Naive thymus-derived CD4-positive, alpha-beta T cell (primary cell): ENCODE measurements at regions not wholly inside any gene's neighbourhood (a gene's known extent, or its start where the extent isn't known, plus 50 kb on each side); places are given as distances from the start of the nearest gene placed in this dataset.

Experiments
- ATAC-seq: fragments of 150-1000 bp; cut with Tn5 transposase; 2 replicates; pipeline ENCODE4 v1.10.0; 2021; ENCODE audit warnings: mild to moderate bottlenecking, moderate library complexity
- CTCF ChIA-PET: fragments of 350-600 bp; sonication (Branson Sonifier 250); formaldehyde crosslinking; loops from one replicate; lab custom pipeline; 2021; ENCODE audit warnings: antibody characterized with exemption; lab: Charles Lee
- POLR2A ChIA-PET: fragments of 350-600 bp; sonication (Branson Sonifier 250); formaldehyde crosslinking; loops from one replicate; lab custom pipeline; 2021; ENCODE audit warnings: antibody characterized with exemption, inconsistent platforms; lab: Charles Lee
- DNase-seq, 9 donors: peaks; one replicate each; pipeline versions ENCODE4 v3.0.0 to v3.0.0-alpha.2; 2020 to 2022; ENCODE audit warnings: mixed read lengths in 1 of 9
- H3K27ac ChIP-seq: one replicate; pipeline ENCODE4 v1.7.0; 2013; ENCODE audit warnings: mild to moderate bottlenecking, low read depth, low read length, moderate library complexity
- H3K27me3 ChIP-seq, 2 donors: one replicate each; pipeline ENCODE4 v1.7.0; 2013; ENCODE audit warnings: low read length in 2 of 2, mild to moderate bottlenecking in 2 of 2, moderate library complexity in 2 of 2; ENCODE audit not compliant: control insufficient read depth in 2 of 2, insufficient read depth in 2 of 2
- H3K36me3 ChIP-seq, 3 experiments: 1 replicate in 2 of 3; 2 replicates in 1 of 3; pipeline ENCODE4 v1.7.0; 2013; ENCODE audit warnings: low read length in 3 of 3, mild to moderate bottlenecking in 3 of 3, moderate library complexity in 1 of 3; ENCODE audit not compliant: insufficient read depth in 3 of 3, control insufficient read depth in 2 of 3
- H3K4me1 ChIP-seq, 2 donors: one replicate each; pipeline ENCODE4 v1.7.0; 2013; ENCODE audit warnings: low read length in 2 of 2, mild to moderate bottlenecking in 2 of 2, moderate library complexity in 1 of 2; ENCODE audit not compliant: control insufficient read depth in 2 of 2, insufficient read depth in 2 of 2
- H3K4me3 ChIP-seq: 2 replicates; pipeline ENCODE4 v1.7.0; 2013; ENCODE audit warnings: mild to moderate bottlenecking, low read length
- H3K9me3 ChIP-seq, 3 experiments: 1 replicate in 2 of 3; 2 replicates in 1 of 3; pipeline ENCODE4 v1.7.0; 2013; ENCODE audit warnings: low read length in 3 of 3; ENCODE audit not compliant: control insufficient read depth in 2 of 3
- H3K27ac Mint-ChIP-seq, 9 donors: one replicate each; pipeline ENCODE4 v1.8.0; 2020 to 2022; ENCODE audit warnings: mixed read lengths in 9 of 9, mild to moderate bottlenecking in 8 of 9, moderate library complexity in 5 of 9, inconsistent platforms in 2 of 9
- H3K27me3 Mint-ChIP-seq, 5 donors: one replicate each; pipeline ENCODE4 v1.8.0; 2021 to 2022; ENCODE audit warnings: mixed read lengths in 5 of 5, mild to moderate bottlenecking in 1 of 5
- H3K36me3 Mint-ChIP-seq, 5 donors: one replicate each; pipeline ENCODE4 v1.8.0; 2020 to 2022; ENCODE audit warnings: mixed read lengths in 5 of 5, mild to moderate bottlenecking in 3 of 5, inconsistent platforms in 1 of 5
- H3K4me1 Mint-ChIP-seq, 7 donors: one replicate each; pipeline ENCODE4 v1.8.0; 2020 to 2022; ENCODE audit warnings: mixed read lengths in 7 of 7, mild to moderate bottlenecking in 3 of 7, inconsistent platforms in 1 of 7
- H3K4me3 Mint-ChIP-seq, 10 donors: one replicate each; pipeline ENCODE4 v1.8.0; 2020 to 2022; ENCODE audit warnings: mild to moderate bottlenecking in 10 of 10, mixed read lengths in 10 of 10, moderate library complexity in 6 of 10, inconsistent platforms in 2 of 10
- H3K9me3 Mint-ChIP-seq, 11 donors: one replicate each; pipeline ENCODE4 v1.8.0; 2020 to 2022; ENCODE audit warnings: mixed read lengths in 11 of 11, mild to moderate bottlenecking in 4 of 11, inconsistent platforms in 1 of 11, moderate library complexity in 1 of 11
- intact Hi-C, 2 donors: fragments of 100-400 bp; cut with micrococcal nuclease; formaldehyde crosslinking; loops; one replicate each; pipeline ENCODE4 v1.15.1; 2023

- no peaks in the 10 kb centered on the region for H3K27me3 ChIP-seq
- no peak overlapping the region for H3K4me3 Mint-ChIP-seq
- intact Hi-C loops = no loop called here
- ChIA-PET CTCF (interaction anchor here (0.6 kb wide), 1 partner anchor 182 kb away, joined by 3 read pairs; no protein-coding TSS in a partner anchor), POLR2A (no interaction called here)
- H3K4me1 ChIP-seq = no peaks in the 10 kb centered on the region
- H3K9me3 ChIP-seq = no peaks in the 10 kb centered on the region
- H3K4me3 ChIP-seq = no peak overlapping the region
- H3K4me1 Mint-ChIP-seq = no peaks in the 10 kb centered on the region
- no peak overlapping the region for H3K27ac ChIP-seq
- no peaks in the 10 kb centered on the region for H3K36me3 ChIP-seq
- H3K27me3 Mint-ChIP-seq = peaks cover 2 to 30% (median 26%) of the 10 kb centered on the region in 5 donors
- peaks cover 0 to 9% (median 0%) of the 10 kb centered on the region in 5 donors for H3K36me3 Mint-ChIP-seq
- peaks cover 0 to 12% (median 1%) of the 10 kb centered on the region in 11 donors for H3K9me3 Mint-ChIP-seq
- ATAC-seq = no peak
- DNase-seq = no peak
- H3K27ac Mint-ChIP-seq = no peak overlapping the region
These were observed 319.5 kb upstream of the MSX2 start for GRCh38 chr5:174404848-174405247.

- intact Hi-C loops = no loop called here
These were observed 315.3 kb upstream of the MSX2 start for GRCh38 chr5:174409070-174409469.

GRCh38 chr5:174409971-174410370, 314.4 kb upstream of the MSX2 start:
- CTCF ChIA-PET = interaction anchor here (1.4 kb wide), 1 partner anchor 10 kb away, joined by 7 read pairs; no protein-coding TSS in a partner anchor
- H3K36me3 ChIP-seq = no peaks in the 10 kb centered on the region
- Mint-ChIP-seq H3K4me1 (no peaks in the 10 kb centered on the region), H3K36me3 (peaks cover 0 to 5% (median 0%) of the 10 kb centered on the region in 5 donors), H3K9me3 (peaks cover 0 to 8% (median 1%) of the 10 kb centered on the region in 11 donors), H3K27me3 (peaks cover 2 to 55% (median 32%) of the 10 kb centered on the region in 5 donors), H3K4me3 (no peak overlapping the region), H3K27ac (no peak overlapping the region)
- POLR2A ChIA-PET = no interaction called here
- ATAC-seq (no peak), DNase-seq (no peak)
- no peak overlapping the region for H3K4me3 ChIP-seq
- no peaks in the 10 kb centered on the region for H3K27me3 ChIP-seq
- no peak overlapping the region for H3K27ac ChIP-seq
- intact Hi-C loops = no loop called here
- H3K9me3 ChIP-seq = no peaks in the 10 kb centered on the region
- no peaks in the 10 kb centered on the region for H3K4me1 ChIP-seq

More at GRCh38 chr5:174409070-174409469, 315.3 kb upstream of the MSX2 start:
- DNase-seq (no peak), ATAC-seq (no peak)
- H3K4me1 Mint-ChIP-seq = no peaks in the 10 kb centered on the region
- no peak overlapping the region for H3K4me3 Mint-ChIP-seq
- peaks cover 0 to 8% (median 1%) of the 10 kb centered on the region in 11 donors for H3K9me3 Mint-ChIP-seq
- Histone ChIP-seq H3K4me1 (no peaks in the 10 kb centered on the region), H3K27me3 (no peaks in the 10 kb centered on the region), H3K9me3 (no peaks in the 10 kb centered on the region), H3K36me3 (no peaks in the 10 kb centered on the region), H3K4me3 (no peak overlapping the region), H3K27ac (no peak overlapping the region)
- peaks cover 0 to 5% (median 0%) of the 10 kb centered on the region in 5 donors for H3K36me3 Mint-ChIP-seq
- ChIA-PET CTCF (no interaction called here), POLR2A (no interaction called here)
- no peak overlapping the region for H3K27ac Mint-ChIP-seq
- peaks cover 2 to 53% (median 29%) of the 10 kb centered on the region in 5 donors for H3K27me3 Mint-ChIP-seq

- Histone ChIP-seq H3K9me3 (no peaks in the 10 kb centered on the region), H3K4me3 (no peak overlapping the region), H3K4me1 (no peaks in the 10 kb centered on the region), H3K27me3 (no peaks in the 10 kb centered on the region), H3K36me3 (no peaks in the 10 kb centered on the region), H3K27ac (no peak overlapping the region)
- peaks cover 0 to 5% (median 0%) of the 10 kb centered on the region in 5 donors for H3K36me3 Mint-ChIP-seq
- intact Hi-C loops = no loop called here
- POLR2A ChIA-PET = no interaction called here
- CTCF ChIA-PET = interaction anchor here (1.4 kb wide), 1 partner anchor 9 kb away, joined by 7 read pairs; no protein-coding TSS in a partner anchor
- DNase-seq = no peak
- peaks cover 2 to 54% (median 31%) of the 10 kb centered on the region in 5 donors for H3K27me3 Mint-ChIP-seq
- no peak overlapping the region for H3K4me3 Mint-ChIP-seq
- H3K4me1 Mint-ChIP-seq = no peaks in the 10 kb centered on the region
- no peak overlapping the region for H3K27ac Mint-ChIP-seq
- ATAC-seq = no peak
- H3K9me3 Mint-ChIP-seq = peaks cover 0 to 7% (median 2%) of the 10 kb centered on the region in 11 donors
These were observed 313.5 kb upstream of the MSX2 start for GRCh38 chr5:174410716-174411478.

GRCh38 chr5:174411479-174411819, 312.9 kb upstream of the MSX2 start:
- Mint-ChIP-seq H3K27ac (no peak overlapping the region), H3K36me3 (peaks cover 0 to 5% (median 0%) of the 10 kb centered on the region in 5 donors), H3K27me3 (peaks cover 2 to 58% (median 34%) of the 10 kb centered on the region in 5 donors), H3K4me3 (no peak overlapping the region), H3K4me1 (no peaks in the 10 kb centered on the region), H3K9me3 (peaks cover 0 to 7% (median 2%) of the 10 kb centered on the region in 11 donors)
- ChIA-PET POLR2A (no interaction called here), CTCF (no interaction called here)
- ATAC-seq (no peak), DNase-seq (no peak)
- Histone ChIP-seq H3K4me1 (no peaks in the 10 kb centered on the region), H3K4me3 (no peak overlapping the region), H3K27me3 (no peaks in the 10 kb centered on the region), H3K36me3 (no peaks in the 10 kb centered on the region), H3K27ac (no peak overlapping the region), H3K9me3 (no peaks in the 10 kb centered on the region)
- intact Hi-C loops = no loop called here

- Mint-ChIP-seq H3K9me3 (peaks cover 0 to 7% (median 2%) of the 10 kb centered on the region in 11 donors), H3K36me3 (peaks cover 0 to 5% (median 0%) of the 10 kb centered on the region in 5 donors), H3K27me3 (peaks cover 2 to 56% (median 33%) of the 10 kb centered on the region in 5 donors), H3K27ac (no peak overlapping the region), H3K4me1 (no peaks in the 10 kb centered on the region), H3K4me3 (no peak overlapping the region)
- ChIA-PET POLR2A (no interaction called here), CTCF (no interaction called here)
- Histone ChIP-seq H3K4me3 (no peak overlapping the region), H3K4me1 (no peaks in the 10 kb centered on the region), H3K36me3 (no peaks in the 10 kb centered on the region), H3K27ac (no peak overlapping the region), H3K27me3 (no peaks in the 10 kb centered on the region), H3K9me3 (no peaks in the 10 kb centered on the region)
- no peak for DNase-seq
- ATAC-seq = no peak
- intact Hi-C loops = no loop called here
These were observed 312.0 kb upstream of the MSX2 start for GRCh38 chr5:174412374-174412773.
